ENCODE measurements at regions not wholly inside any gene's neighbourhood (a gene's known extent, or its start where the extent isn't known, plus 50 kb on each side); places are given as distances from the start of the nearest gene placed in this dataset.

DNA sequence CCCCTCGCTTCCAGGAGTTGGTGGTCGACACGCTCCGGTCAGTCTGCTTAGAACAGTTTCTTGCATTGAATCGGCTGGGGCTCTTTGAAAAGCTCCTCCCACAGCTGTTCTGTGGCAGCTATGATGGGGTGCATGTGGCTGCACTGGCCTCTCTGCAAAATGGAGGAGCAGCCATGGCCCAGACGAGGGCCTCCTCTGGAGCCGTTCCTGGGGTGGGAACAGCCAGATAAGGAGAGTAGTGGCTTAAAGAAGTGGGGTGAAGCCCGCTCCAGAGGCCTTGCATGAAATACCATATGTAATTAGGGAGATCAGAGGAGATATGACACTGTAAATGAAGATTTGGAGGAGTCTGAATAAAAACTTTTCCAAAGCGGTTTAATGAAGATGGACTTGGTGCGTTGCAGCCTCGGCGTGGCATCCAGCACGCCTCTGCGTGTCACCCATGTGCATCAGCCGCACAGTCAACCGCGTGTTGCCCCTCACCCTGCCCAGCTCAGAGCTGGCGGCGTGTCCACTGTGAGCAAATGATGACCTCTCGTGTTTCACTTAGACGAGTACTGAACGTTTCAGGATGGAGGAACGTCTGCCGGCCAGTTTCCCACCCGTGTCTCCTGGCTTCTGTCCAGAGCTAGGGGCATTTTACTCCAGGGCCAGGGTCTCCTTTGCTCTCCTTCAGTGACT lies 199.2 kb downstream of the TEX29 start:
- TF ChIP-seq, protein P1, sequence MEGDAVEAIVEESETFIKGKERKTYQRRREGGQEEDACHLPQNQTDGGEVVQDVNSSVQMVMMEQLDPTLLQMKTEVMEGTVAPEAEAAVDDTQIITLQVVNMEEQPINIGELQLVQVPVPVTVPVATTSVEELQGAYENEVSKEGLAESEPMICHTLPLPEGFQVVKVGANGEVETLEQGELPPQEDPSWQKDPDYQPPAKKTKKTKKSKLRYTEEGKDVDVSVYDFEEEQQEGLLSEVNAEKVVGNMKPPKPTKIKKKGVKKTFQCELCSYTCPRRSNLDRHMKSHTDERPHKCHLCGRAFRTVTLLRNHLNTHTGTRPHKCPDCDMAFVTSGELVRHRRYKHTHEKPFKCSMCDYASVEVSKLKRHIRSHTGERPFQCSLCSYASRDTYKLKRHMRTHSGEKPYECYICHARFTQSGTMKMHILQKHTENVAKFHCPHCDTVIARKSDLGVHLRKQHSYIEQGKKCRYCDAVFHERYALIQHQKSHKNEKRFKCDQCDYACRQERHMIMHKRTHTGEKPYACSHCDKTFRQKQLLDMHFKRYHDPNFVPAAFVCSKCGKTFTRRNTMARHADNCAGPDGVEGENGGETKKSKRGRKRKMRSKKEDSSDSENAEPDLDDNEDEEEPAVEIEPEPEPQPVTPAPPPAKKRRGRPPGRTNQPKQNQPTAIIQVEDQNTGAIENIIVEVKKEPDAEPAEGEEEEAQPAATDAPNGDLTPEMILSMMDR (IDR thresholded peaks at IDR 0.05 in 8 of 11, conservative IDR thresholded peaks at IDR 0.05 in 3 of 11), result no peak
- no peak for TF ChIP-seq POLR2A (IDR thresholded peaks at IDR 0.05)

Measured in spleen (tissue), 7 donors.